ENCODE measurements at regions not wholly inside any gene's neighbourhood (a gene's known extent, or its start where the extent isn't known, plus 50 kb on each side); places are given as distances from the start of the nearest gene placed in this dataset.

- H3K4me3 ChIP-seq (replicated peaks in 1 of 2; ENCODE audit: low read depth in 2 of 2, low read length in 2 of 2) = no peak overlapping the region
- DNase-seq (ENCODE audit: low read depth in 2 of 2) = no peak
- TF ChIP-seq CTCF (IDR thresholded peaks at IDR 0.05; ENCODE audit: low read depth, low read length) = no peak
Observed at GRCh38 chr13:70959035-70959775, 851.0 kb upstream of the KLHL1 start.

GRCh38 chr13:70955887-70956286 lies 847.6 kb upstream of the KLHL1 start:
- TF ChIP-seq CTCF (IDR thresholded peaks at IDR 0.05; ENCODE audit: low read depth, low read length) = no peak

GRCh38 chr13:70950664-70951063 lies 842.4 kb upstream of the KLHL1 start:
- DNase-seq (ENCODE audit: low read depth in 2 of 2) = no peak
- TF ChIP-seq CTCF (IDR thresholded peaks at IDR 0.05; ENCODE audit: low read depth, low read length) = no peak

More at GRCh38 chr13:70955887-70956286, 847.6 kb upstream of the KLHL1 start:
- DNase-seq (ENCODE audit: low read depth in 2 of 2) = no peak
- H3K4me3 ChIP-seq (replicated peaks in 1 of 2; ENCODE audit: low read depth in 2 of 2, low read length in 2 of 2) = no peak overlapping the region

GRCh38 chr13:70945506-70945905 lies 837.3 kb upstream of the KLHL1 start:
- TF ChIP-seq CTCF (IDR thresholded peaks at IDR 0.05; ENCODE audit: low read depth, low read length) = no peak
- no peak for DNase-seq (ENCODE audit: low read depth in 2 of 2)
- H3K4me3 ChIP-seq (replicated peaks in 1 of 2; ENCODE audit: low read depth in 2 of 2, low read length in 2 of 2) = no peak overlapping the region

More at GRCh38 chr13:70950664-70951063, 842.4 kb upstream of the KLHL1 start:
- no peak overlapping the region for H3K4me3 ChIP-seq (replicated peaks in 1 of 2; ENCODE audit: low read depth in 2 of 2, low read length in 2 of 2)

GRCh38 chr13:70941454-70941853 lies 833.2 kb upstream of the KLHL1 start:
- no peak for DNase-seq (ENCODE audit: low read depth in 2 of 2)
- TF ChIP-seq CTCF (IDR thresholded peaks at IDR 0.05; ENCODE audit: low read depth, low read length) = no peak
- H3K4me3 ChIP-seq (replicated peaks in 1 of 2; ENCODE audit: low read depth in 2 of 2, low read length in 2 of 2) = no peak overlapping the region

GRCh38 chr13:70938462-70938861 lies 830.2 kb upstream of the KLHL1 start:
- H3K4me3 ChIP-seq (replicated peaks in 1 of 2; ENCODE audit: low read depth in 2 of 2, low read length in 2 of 2) = no peak overlapping the region

More at GRCh38 chr13:70938462-70938861, 830.2 kb upstream of the KLHL1 start:
- no peak for TF ChIP-seq CTCF (IDR thresholded peaks at IDR 0.05; ENCODE audit: low read depth, low read length)
- no peak for DNase-seq (ENCODE audit: low read depth in 2 of 2)
